ENCODE measurements at regions not wholly inside any gene's neighbourhood (a gene's known extent, or its start where the extent isn't known, plus 50 kb on each side); places are given as distances from the start of the nearest gene placed in this dataset.

DNA sequence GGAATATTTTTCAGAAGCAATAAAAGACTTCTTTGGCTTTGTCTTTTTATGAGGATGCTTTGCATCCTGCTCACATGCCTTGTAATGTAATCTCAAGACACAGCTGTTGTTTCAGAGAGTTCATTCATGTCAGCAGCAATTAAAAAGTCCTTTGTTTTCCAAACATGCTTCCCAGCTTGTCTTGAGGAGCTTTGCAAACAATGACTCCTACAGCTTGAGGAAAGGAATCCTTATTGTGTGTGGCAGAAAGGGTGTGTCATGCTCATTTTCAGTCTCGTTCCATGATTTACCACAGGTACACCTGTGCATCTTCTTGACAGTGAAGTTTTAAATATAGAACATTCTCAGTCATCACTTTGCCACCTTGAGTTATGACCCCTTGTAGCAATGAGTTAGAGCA is 139.2 kb upstream of the AADAT start:
- no peak overlapping the region for H3K27ac ChIP-seq (ENCODE audit: low read depth in 2 of 2, low read length in 2 of 2)
- H3K27me3 ChIP-seq (ENCODE audit: control insufficient read depth, insufficient read depth, low read length) = no peaks in the 10 kb centered on the region
- FAIRE-seq (no peak), DNase-seq (peak in 2 of 5 donors; percentile 64 to 79)
- H3K9ac ChIP-seq (ENCODE audit: low read length in 3 of 3) = no peak overlapping the region
- no peaks in the 10 kb centered on the region for H3K9me3 ChIP-seq (ENCODE audit: control insufficient read depth in 2 of 3, insufficient read depth in 1 of 3, low read length in 3 of 3)
- no peaks in the 10 kb centered on the region for H3K4me1 ChIP-seq (ENCODE audit: control insufficient read depth in 2 of 3, insufficient read depth in 2 of 3, low read depth in 1 of 3, low read length in 3 of 3)
- TF ChIP-seq, protein P1, sequence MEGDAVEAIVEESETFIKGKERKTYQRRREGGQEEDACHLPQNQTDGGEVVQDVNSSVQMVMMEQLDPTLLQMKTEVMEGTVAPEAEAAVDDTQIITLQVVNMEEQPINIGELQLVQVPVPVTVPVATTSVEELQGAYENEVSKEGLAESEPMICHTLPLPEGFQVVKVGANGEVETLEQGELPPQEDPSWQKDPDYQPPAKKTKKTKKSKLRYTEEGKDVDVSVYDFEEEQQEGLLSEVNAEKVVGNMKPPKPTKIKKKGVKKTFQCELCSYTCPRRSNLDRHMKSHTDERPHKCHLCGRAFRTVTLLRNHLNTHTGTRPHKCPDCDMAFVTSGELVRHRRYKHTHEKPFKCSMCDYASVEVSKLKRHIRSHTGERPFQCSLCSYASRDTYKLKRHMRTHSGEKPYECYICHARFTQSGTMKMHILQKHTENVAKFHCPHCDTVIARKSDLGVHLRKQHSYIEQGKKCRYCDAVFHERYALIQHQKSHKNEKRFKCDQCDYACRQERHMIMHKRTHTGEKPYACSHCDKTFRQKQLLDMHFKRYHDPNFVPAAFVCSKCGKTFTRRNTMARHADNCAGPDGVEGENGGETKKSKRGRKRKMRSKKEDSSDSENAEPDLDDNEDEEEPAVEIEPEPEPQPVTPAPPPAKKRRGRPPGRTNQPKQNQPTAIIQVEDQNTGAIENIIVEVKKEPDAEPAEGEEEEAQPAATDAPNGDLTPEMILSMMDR (IDR thresholded peaks at IDR 0.05; ENCODE audit: borderline replicate concordance, extremely low read depth, insufficient read depth) = no peak
- intact Hi-C loops (cut with DNase I) = no loop called here
- H3K36me3 ChIP-seq (ENCODE audit: control insufficient read depth in 2 of 3, insufficient read depth in 3 of 3, low read length in 3 of 3) = no peaks in the 10 kb centered on the region
- H3K4me3 ChIP-seq (ENCODE audit: low read length in 3 of 3) = no peak overlapping the region

GRCh38 chr4:170227928-170228327 is 138.2 kb upstream of the AADAT start:
- TF ChIP-seq, protein P1 (IDR thresholded peaks at IDR 0.05; ENCODE audit: borderline replicate concordance, extremely low read depth, insufficient read depth) = no peak
- no peak for DNase-seq
- FAIRE-seq = no peak
- H3K9ac ChIP-seq (ENCODE audit: low read length in 3 of 3) = no peak overlapping the region
- H3K4me3 ChIP-seq (ENCODE audit: low read length in 3 of 3) = no peak overlapping the region
- no peaks in the 10 kb centered on the region for H3K27me3 ChIP-seq (ENCODE audit: control insufficient read depth, insufficient read depth, low read length)
- intact Hi-C loops (cut with DNase I) = no loop called here
- no peaks in the 10 kb centered on the region for H3K9me3 ChIP-seq (ENCODE audit: control insufficient read depth in 2 of 3, insufficient read depth in 1 of 3, low read length in 3 of 3)
- no peaks in the 10 kb centered on the region for H3K36me3 ChIP-seq (ENCODE audit: control insufficient read depth in 2 of 3, insufficient read depth in 3 of 3, low read length in 3 of 3)
- no peak overlapping the region for H3K27ac ChIP-seq (ENCODE audit: low read depth in 2 of 2, low read length in 2 of 2)
- no peaks in the 10 kb centered on the region for H3K4me1 ChIP-seq (ENCODE audit: control insufficient read depth in 2 of 3, insufficient read depth in 2 of 3, low read depth in 1 of 3, low read length in 3 of 3)

- Histone ChIP-seq H3K9ac (ENCODE audit: low read length in 3 of 3) (no peak overlapping the region), H3K4me1 (ENCODE audit: control insufficient read depth in 2 of 3, insufficient read depth in 2 of 3, low read depth in 1 of 3, low read length in 3 of 3) (no peaks in the 10 kb centered on the region), H3K27ac (ENCODE audit: low read depth in 2 of 2, low read length in 2 of 2) (no peak overlapping the region), H3K27me3 (ENCODE audit: control insufficient read depth, insufficient read depth, low read length) (no peaks in the 10 kb centered on the region), H3K4me3 (ENCODE audit: low read length in 3 of 3) (peak overlapping the region in 2 of 3 donors; percentile 23 to 56), H3K36me3 (ENCODE audit: control insufficient read depth in 2 of 3, insufficient read depth in 3 of 3, low read length in 3 of 3) (no peaks in the 10 kb centered on the region), H3K9me3 (ENCODE audit: control insufficient read depth in 2 of 3, insufficient read depth in 1 of 3, low read length in 3 of 3) (peaks cover 0 to 5% (median 3%) of the 10 kb centered on the region in 3 donors)
- FAIRE-seq (peak; percentile 3), DNase-seq (no peak)
- TF ChIP-seq, protein P1 (IDR thresholded peaks at IDR 0.05; ENCODE audit: borderline replicate concordance, extremely low read depth, insufficient read depth) = no peak
- intact Hi-C loops (cut with DNase I) = no loop called here
Measured at GRCh38 chr4:170226288-170226687, 136.5 kb upstream of the AADAT start.

DNA sequence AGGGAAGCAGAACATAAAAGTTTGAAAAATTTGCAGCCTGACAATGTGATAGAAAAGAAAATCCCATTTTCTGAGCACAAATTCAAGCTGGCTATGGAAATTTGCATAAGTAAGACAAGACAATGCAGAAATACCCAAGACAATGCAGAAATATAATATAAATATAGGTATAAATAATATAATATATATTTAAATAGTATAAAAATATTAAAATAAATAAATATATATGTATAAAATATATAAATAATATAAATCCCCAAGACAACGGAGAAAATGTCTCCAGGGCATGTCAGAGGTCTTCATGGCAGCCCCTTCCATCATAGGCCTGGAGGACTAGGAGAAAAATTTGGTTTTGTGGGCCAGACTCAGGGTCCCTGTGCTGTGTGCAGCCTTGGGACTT is 125.0 kb upstream of the AADAT start:
- H3K4me3 ChIP-seq (ENCODE audit: low read length in 3 of 3) = no peak overlapping the region
- no peaks in the 10 kb centered on the region for H3K27me3 ChIP-seq (ENCODE audit: control insufficient read depth, insufficient read depth, low read length)
- H3K27ac ChIP-seq (ENCODE audit: low read depth in 2 of 2, low read length in 2 of 2) = no peak overlapping the region
- FAIRE-seq = no peak
- no peaks in the 10 kb centered on the region for H3K36me3 ChIP-seq (ENCODE audit: control insufficient read depth in 2 of 3, insufficient read depth in 3 of 3, low read length in 3 of 3)
- no peak for DNase-seq
- H3K4me1 ChIP-seq (ENCODE audit: control insufficient read depth in 2 of 3, insufficient read depth in 2 of 3, low read depth in 1 of 3, low read length in 3 of 3) = no peaks in the 10 kb centered on the region
- H3K9ac ChIP-seq (ENCODE audit: low read length in 3 of 3) = no peak overlapping the region
- peaks cover 0 to 5% (median 0%) of the 10 kb centered on the region in 3 donors for H3K9me3 ChIP-seq (ENCODE audit: control insufficient read depth in 2 of 3, insufficient read depth in 1 of 3, low read length in 3 of 3)
- TF ChIP-seq, protein P1 (IDR thresholded peaks at IDR 0.05; ENCODE audit: borderline replicate concordance, extremely low read depth, insufficient read depth) = no peak
- intact Hi-C loops (cut with DNase I) = no loop called here

All from kidney (tissue), 13 donors.